IMR-90 (cell line): ENCODE measurements at regions not wholly inside any gene's neighbourhood (a gene's known extent, or its start where the extent isn't known, plus 50 kb on each side); places are given as distances from the start of the nearest gene placed in this dataset.

Experiments used
- ATAC-seq: fragments of 200-7000 bp; cut with Tn5 transposase; 2 replicates; pipeline ENCODE4 v1.9.1; 2020; ENCODE audit warnings: low read depth, mild to moderate bottlenecking, moderate library complexity
- BruUV-seq: library from RNA; stranded (reverse); fragments of 400-500 nt; replicated peaks from 2 replicates; lab custom pipeline; 2021; lab: Mats Ljungman, UMichigan
- CTCF ChIA-PET: fragments of 300-600 bp; formaldehyde crosslinking; extraction: SDS; loops from one replicate; lab custom pipeline; 2021; ENCODE audit warnings: antibody characterized with exemption; lab: Yijun Ruan, JAX
- POLR2A ChIA-PET: fragments of 300-600 bp; sonication (Branson Sonifier 250); formaldehyde crosslinking; loops from one replicate; lab custom pipeline; 2022; ENCODE audit warnings: antibody characterized with exemption; ENCODE audit not compliant: unreplicated experiment; lab: Charles Lee
- DNase-seq: peaks from one replicate; pipeline ENCODE4 v3.0.0; 2013
- H2AFZ ChIP-seq: replicated peaks from 2 replicates; pipeline ENCODE3; 2013; ENCODE audit warnings: low read length, mild to moderate bottlenecking; ENCODE audit not compliant: poor library complexity
- H2AK5ac ChIP-seq: 2 replicates; pipeline ENCODE4 v1.6.1; 2013; ENCODE audit warnings: low read depth, low read length, inconsistent platforms
- H2AK9ac ChIP-seq: replicated peaks from 2 replicates; pipeline ENCODE3; 2013; ENCODE audit warnings: mild to moderate bottlenecking, low read depth, low read length, moderate library complexity; ENCODE audit not compliant: poor library complexity
- H2BK120ac ChIP-seq: 2 replicates; pipeline ENCODE4 v1.6.1; 2013; ENCODE audit warnings: low read depth, low read length, inconsistent platforms
- H2BK15ac ChIP-seq: 3 replicates; pipeline ENCODE4 v1.6.1; 2013; ENCODE audit warnings: low read depth, low read length, inconsistent platforms
- H2BK20ac ChIP-seq: 2 replicates; pipeline ENCODE4 v1.6.1; 2013; ENCODE audit warnings: low read depth, mild to moderate bottlenecking, inconsistent platforms, low read length, moderate library complexity
- H2BK5ac ChIP-seq: 2 replicates; pipeline ENCODE4 v1.6.1; 2013; ENCODE audit warnings: mild to moderate bottlenecking, low read depth, low read length, inconsistent platforms; ENCODE audit not compliant: poor library complexity, severe bottlenecking
- H3K14ac ChIP-seq: replicated peaks from 2 replicates; pipeline ENCODE4 v1.6.1; 2013; ENCODE audit warnings: low read depth, low read length, inconsistent platforms
- H3K18ac ChIP-seq: 2 replicates; pipeline ENCODE4 v1.6.1; 2013; ENCODE audit warnings: low read depth, low read length, control low read depth
- H3K23ac ChIP-seq: 2 replicates; pipeline ENCODE4 v1.6.1; 2013; ENCODE audit warnings: low read depth, low read length, inconsistent platforms
- H3K27ac ChIP-seq: 2 replicates; pipeline ENCODE4 v1.5.1; 2013; ENCODE audit warnings: mild to moderate bottlenecking, control low read depth, low read length; ENCODE audit not compliant: insufficient read depth
- H3K27me3 ChIP-seq: 2 replicates; pipeline ENCODE4 v1.6.1; 2013; ENCODE audit warnings: low read length; ENCODE audit not compliant: control insufficient read depth, insufficient read depth
- H3K36me3 ChIP-seq: 2 replicates; pipeline ENCODE4 v1.6.1; 2013; ENCODE audit warnings: low read length, mixed read lengths; ENCODE audit not compliant: control insufficient read depth, insufficient read depth
- H3K4ac ChIP-seq: 2 replicates; pipeline ENCODE4 v1.6.1; 2013; ENCODE audit warnings: low read depth, low read length, inconsistent platforms
- H3K4me1 ChIP-seq: 2 replicates; pipeline ENCODE4 v1.6.1; 2013; ENCODE audit warnings: low read length, mixed read lengths; ENCODE audit not compliant: control insufficient read depth, insufficient read depth
- H3K4me2 ChIP-seq: 2 replicates; pipeline ENCODE4 v1.6.1; 2013; ENCODE audit warnings: low read depth, mild to moderate bottlenecking, control low read depth, low read length, moderate library complexity
- H3K4me3 ChIP-seq: 2 replicates; pipeline ENCODE4 v1.5.1; 2013; ENCODE audit warnings: low read depth, mild to moderate bottlenecking, control low read depth, low read length, moderate library complexity; ENCODE audit not compliant: insufficient read depth
- H3K56ac ChIP-seq: 2 replicates; pipeline ENCODE4 v1.6.1; 2013; ENCODE audit warnings: low read length, inconsistent platforms; ENCODE audit not compliant: insufficient read depth; ENCODE audit errors: extremely low read depth
- H3K79me1 ChIP-seq, 2 experiments: 2 replicates each; pipeline ENCODE4 v1.6.1; 2013; ENCODE audit warnings: low read length in 2 of 2, inconsistent platforms in 1 of 2, low read depth in 1 of 2
- H3K9ac ChIP-seq: 2 replicates; pipeline ENCODE4 v1.6.1; 2013; ENCODE audit warnings: low read depth, low read length, control low read depth
- H3K9me1 ChIP-seq: 2 replicates; pipeline ENCODE4 v1.6.1; 2013; ENCODE audit warnings: low read length, inconsistent platforms; ENCODE audit not compliant: insufficient read depth
- H3K9me3 ChIP-seq: 2 replicates; pipeline ENCODE4 v1.6.1; 2013; ENCODE audit warnings: low read length; ENCODE audit not compliant: control insufficient read depth, insufficient read depth
- H4K20me1 ChIP-seq: 2 replicates; pipeline ENCODE4 v1.6.1; 2013; ENCODE audit warnings: low read length, inconsistent platforms; ENCODE audit not compliant: insufficient read depth
- H4K5ac ChIP-seq: 2 replicates; pipeline ENCODE4 v1.6.1; 2013; ENCODE audit warnings: mild to moderate bottlenecking, low read depth, low read length, control low read depth
- H4K8ac ChIP-seq, 2 experiments: 2 replicates each; pipeline ENCODE4 v1.6.1; 2013; ENCODE audit warnings: low read depth in 2 of 2, low read length in 2 of 2, control low read depth in 1 of 2, inconsistent platforms in 1 of 2
- H4K91ac ChIP-seq: 2 replicates; pipeline ENCODE4 v1.6.1; 2013; ENCODE audit warnings: low read depth, low read length, inconsistent platforms; ENCODE audit not compliant: insufficient read depth
- CTCF ChIP-seq: conservative IDR thresholded peaks from 2 replicates; pipeline ENCODE4 v1.5.1; 2012; ENCODE audit warnings: mild to moderate bottlenecking, low read depth, low read length, improper control_type of control experiment
- MAZ ChIP-seq: IDR thresholded peaks from 2 replicates; pipeline ENCODE4 v1.6.1; 2012; ENCODE audit warnings: low read depth, mild to moderate bottlenecking, low read length, improper control_type of control experiment, moderate library complexity, borderline replicate concordance
- RAD21 ChIP-seq: IDR thresholded peaks from 2 replicates; pipeline ENCODE4 v1.6.1; 2012; ENCODE audit warnings: low read length, improper control_type of control experiment
- SMC3 ChIP-seq: fragments of 150-350 bp; IDR thresholded peaks from 2 replicates; pipeline ENCODE4 v1.6.1; 2016; ENCODE audit warnings: low read depth, mild to moderate bottlenecking, antibody characterized with exemption, low read length, moderate library complexity
- WGBS, 2 experiments: methylation state at CpG; one replicate each; pipeline versions ENCODE4 v1.1.5 to v1.1.7; 2013; ENCODE audit warnings: missing lambda C conversion rate in 2 of 2; ENCODE audit not compliant: insufficient read length in 1 of 2; ENCODE audit errors: extremely low coverage in 2 of 2; 5-methylcytosine and 5-hydroxymethylcytosine counted together
- dilution Hi-C: fragments of 300-500 bp; cut with HindIII; formaldehyde crosslinking; loops from one replicate; pipeline ENCODE4 v1.14.3; 2018; ENCODE audit warnings: low sequenced_read_pairs; ENCODE audit not compliant: unreplicated experiment
- in situ Hi-C: fragments of 300-500 bp; cut with MboI; formaldehyde crosslinking; loops from 3 replicates; pipeline ENCODE4 v1.14.3; 2019; ENCODE audit warnings: low sequenced_read_pairs, inconsistent platforms, mixed read lengths
- intact Hi-C: fragments of 100-400 bp; cut with micrococcal nuclease; formaldehyde crosslinking; loops from 2 replicates; pipeline ENCODE4 v1.10.0; 2022

- Histone ChIP-seq H4K91ac (no peak overlapping the region), H2BK120ac (no peak overlapping the region), H3K56ac (no peak overlapping the region), H4K8ac (no peak overlapping the region), H3K14ac (no peak overlapping the region), H2AK5ac (no peak overlapping the region), H2BK5ac (no peak overlapping the region), H3K4ac (no peak overlapping the region), H3K79me1 (no peaks in the 10 kb centered on the region), H3K27ac (no peak overlapping the region), H3K18ac (no peak overlapping the region), H3K27me3 (peaks cover 2% of the 10 kb centered on the region; the same call in 1 of the 2 replicates), H3K23ac (no peak overlapping the region), H4K20me1 (no peaks in the 10 kb centered on the region), H2AFZ (no peak overlapping the region), H4K5ac (no peak overlapping the region), H2AK9ac (no peak overlapping the region), H3K9me1 (no peaks in the 10 kb centered on the region), H3K9me3 (no peaks in the 10 kb centered on the region), H2BK20ac (no peak overlapping the region), H3K9ac (no peak overlapping the region), H3K4me2 (no peak overlapping the region), H3K4me3 (no peak overlapping the region), H3K36me3 (no peaks in the 10 kb centered on the region), H3K4me1 (no peaks in the 10 kb centered on the region), H2BK15ac (no peak overlapping the region)
- intact Hi-C loops (loop anchor here (5.0 kb wide), 1 partner anchor 615 kb away; no protein-coding TSS in a partner anchor), in situ Hi-C loops (loop anchor here (5.0 kb wide), 1 partner anchor 730 kb away; no protein-coding TSS in a partner anchor), dilution Hi-C loops (no loop called here)
- no TSS peak for BruUV-seq
- WGBS, 2 experiments = no CpG with 5 or more reads among the region's 5 CpGs
- TF ChIP-seq MAZ = no peak
- TF ChIP-seq SMC3 = peak; percentile 34; the same call in 1 of the 2 replicates
- TF ChIP-seq CTCF = peak; percentile 52
- TF ChIP-seq RAD21 = peak; percentile 20
- ATAC-seq (no peak), DNase-seq (peak; percentile 25)
- ChIA-PET POLR2A (no interaction called here), CTCF (interaction anchor here (0.8 to 1.8 kb wide), 3 partner anchors 22 to 728 kb away, joined by 3 to 5 read pairs (median 4); no protein-coding TSS in a partner anchor)
Measured at GRCh38 chr9:90142580-90142979, 500.0 kb downstream of the DIRAS2 start.
